22Rv1 (cell line): ENCODE measurements at regions not wholly inside any gene's neighbourhood (a gene's known extent, or its start where the extent isn't known, plus 50 kb on each side); places are given as distances from the start of the nearest gene placed in this dataset.

Experiments used
- ZFX ChIP-seq: fragments of 450-650 bp; IDR thresholded peaks from 2 replicates; pipeline ENCODE4 v1.6.1; 2017; ENCODE audit warnings: antibody characterized with exemption, borderline replicate concordance
- TF ChIP-seq, protein P1 (sequence below): fragments of 450-650 bp; IDR thresholded peaks from 2 replicates; pipeline ENCODE4 v1.5.1; 2017; ENCODE audit warnings: mild to moderate bottlenecking

DNA sequence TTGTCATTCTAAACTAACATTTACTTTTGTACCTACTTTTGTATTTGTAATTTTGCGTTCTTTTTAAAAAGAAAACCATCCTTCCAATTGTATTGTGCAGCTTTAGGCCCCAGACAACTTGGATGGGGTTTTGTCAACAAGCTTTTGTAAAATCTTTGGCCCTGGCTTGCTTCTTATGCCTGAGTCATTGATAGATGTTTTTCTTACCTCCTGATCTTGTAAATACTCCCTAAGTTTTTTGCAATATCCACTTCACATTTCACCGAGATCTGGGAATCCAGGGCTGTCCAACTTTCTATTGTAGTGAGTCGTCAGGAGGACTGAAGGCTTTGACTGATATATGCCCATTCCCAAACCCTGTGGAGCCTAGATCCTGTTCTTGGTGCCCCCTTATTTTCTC lies 126.9 kb upstream of the GUCY1A1 start:
- TF ChIP-seq, protein P1, sequence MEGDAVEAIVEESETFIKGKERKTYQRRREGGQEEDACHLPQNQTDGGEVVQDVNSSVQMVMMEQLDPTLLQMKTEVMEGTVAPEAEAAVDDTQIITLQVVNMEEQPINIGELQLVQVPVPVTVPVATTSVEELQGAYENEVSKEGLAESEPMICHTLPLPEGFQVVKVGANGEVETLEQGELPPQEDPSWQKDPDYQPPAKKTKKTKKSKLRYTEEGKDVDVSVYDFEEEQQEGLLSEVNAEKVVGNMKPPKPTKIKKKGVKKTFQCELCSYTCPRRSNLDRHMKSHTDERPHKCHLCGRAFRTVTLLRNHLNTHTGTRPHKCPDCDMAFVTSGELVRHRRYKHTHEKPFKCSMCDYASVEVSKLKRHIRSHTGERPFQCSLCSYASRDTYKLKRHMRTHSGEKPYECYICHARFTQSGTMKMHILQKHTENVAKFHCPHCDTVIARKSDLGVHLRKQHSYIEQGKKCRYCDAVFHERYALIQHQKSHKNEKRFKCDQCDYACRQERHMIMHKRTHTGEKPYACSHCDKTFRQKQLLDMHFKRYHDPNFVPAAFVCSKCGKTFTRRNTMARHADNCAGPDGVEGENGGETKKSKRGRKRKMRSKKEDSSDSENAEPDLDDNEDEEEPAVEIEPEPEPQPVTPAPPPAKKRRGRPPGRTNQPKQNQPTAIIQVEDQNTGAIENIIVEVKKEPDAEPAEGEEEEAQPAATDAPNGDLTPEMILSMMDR = no peak
- TF ChIP-seq ZFX = no peak
